ENCODE measurements at regions not wholly inside any gene's neighbourhood (a gene's known extent, or its start where the extent isn't known, plus 50 kb on each side); places are given as distances from the start of the nearest gene placed in this dataset.

- no peak for DNase-seq (ENCODE audit: low read depth)
- no peak overlapping the region for H3K4me3 ChIP-seq (ENCODE audit: low read length)
- no peak for TF ChIP-seq CTCF (conservative IDR thresholded peaks at IDR 0.05; ENCODE audit: low read length)
These were observed 520.4 kb upstream of the CELF2 start for GRCh38 chr10:10497245-10497644.

GRCh38 chr10:10498781-10499180 is 518.9 kb upstream of the CELF2 start:
- peak; percentile 54 for DNase-seq (ENCODE audit: low read depth)
- H3K4me3 ChIP-seq (ENCODE audit: low read length): no peak overlapping the region
- TF ChIP-seq CTCF (conservative IDR thresholded peaks at IDR 0.05; ENCODE audit: low read length): no peak

GRCh38 chr10:10499839-10500238 is 517.8 kb upstream of the CELF2 start:
- peak; percentile 58 for DNase-seq (ENCODE audit: low read depth)
- H3K4me3 ChIP-seq (ENCODE audit: low read length): no peak overlapping the region
- TF ChIP-seq CTCF (conservative IDR thresholded peaks at IDR 0.05; ENCODE audit: low read length): no peak

- DNase-seq (ENCODE audit: low read depth): peak; percentile 58
- no peak for TF ChIP-seq CTCF (conservative IDR thresholded peaks at IDR 0.05; ENCODE audit: low read length)
- no peak overlapping the region for H3K4me3 ChIP-seq (ENCODE audit: low read length)
These were observed 516.7 kb upstream of the CELF2 start for GRCh38 chr10:10500937-10501336.

GRCh38 chr10:10503772-10504171 is 513.9 kb upstream of the CELF2 start:
- no peak for TF ChIP-seq CTCF (conservative IDR thresholded peaks at IDR 0.05; ENCODE audit: low read length)
- no peak overlapping the region for H3K4me3 ChIP-seq (ENCODE audit: low read length)
- DNase-seq (ENCODE audit: low read depth): no peak

- no peak for TF ChIP-seq CTCF (conservative IDR thresholded peaks at IDR 0.05; ENCODE audit: low read length)
- no peak for DNase-seq (ENCODE audit: low read depth)
- H3K4me3 ChIP-seq (ENCODE audit: low read length): no peak overlapping the region
These were observed 509.5 kb upstream of the CELF2 start for GRCh38 chr10:10508211-10508610.

GRCh38 chr10:10510179-10510578 is 507.5 kb upstream of the CELF2 start:
- no peak for TF ChIP-seq CTCF (conservative IDR thresholded peaks at IDR 0.05; ENCODE audit: low read length)
- DNase-seq (ENCODE audit: low read depth): no peak
- no peak overlapping the region for H3K4me3 ChIP-seq (ENCODE audit: low read length)

Measured in AG10803 (cell line).